ENCODE measurements at regions not wholly inside any gene's neighbourhood (a gene's known extent, or its start where the extent isn't known, plus 50 kb on each side); places are given as distances from the start of the nearest gene placed in this dataset.

GRCh38 chr16:35523991-35524390, 2064.6 kb downstream of the TP53TG3F start:
- no peak for DNase-seq
- no peak for ATAC-seq
- H3K4me3 ChIP-seq, result no peak overlapping the region
- intact Hi-C loops (cut with DNase I), result no loop called here
- H3K36me3 ChIP-seq, result no peaks in the 10 kb centered on the region
- no peak overlapping the region for H3K27ac ChIP-seq
- TF ChIP-seq, protein P1, sequence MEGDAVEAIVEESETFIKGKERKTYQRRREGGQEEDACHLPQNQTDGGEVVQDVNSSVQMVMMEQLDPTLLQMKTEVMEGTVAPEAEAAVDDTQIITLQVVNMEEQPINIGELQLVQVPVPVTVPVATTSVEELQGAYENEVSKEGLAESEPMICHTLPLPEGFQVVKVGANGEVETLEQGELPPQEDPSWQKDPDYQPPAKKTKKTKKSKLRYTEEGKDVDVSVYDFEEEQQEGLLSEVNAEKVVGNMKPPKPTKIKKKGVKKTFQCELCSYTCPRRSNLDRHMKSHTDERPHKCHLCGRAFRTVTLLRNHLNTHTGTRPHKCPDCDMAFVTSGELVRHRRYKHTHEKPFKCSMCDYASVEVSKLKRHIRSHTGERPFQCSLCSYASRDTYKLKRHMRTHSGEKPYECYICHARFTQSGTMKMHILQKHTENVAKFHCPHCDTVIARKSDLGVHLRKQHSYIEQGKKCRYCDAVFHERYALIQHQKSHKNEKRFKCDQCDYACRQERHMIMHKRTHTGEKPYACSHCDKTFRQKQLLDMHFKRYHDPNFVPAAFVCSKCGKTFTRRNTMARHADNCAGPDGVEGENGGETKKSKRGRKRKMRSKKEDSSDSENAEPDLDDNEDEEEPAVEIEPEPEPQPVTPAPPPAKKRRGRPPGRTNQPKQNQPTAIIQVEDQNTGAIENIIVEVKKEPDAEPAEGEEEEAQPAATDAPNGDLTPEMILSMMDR (IDR thresholded peaks at IDR 0.05), result no peak
- TF ChIP-seq POLR2A (IDR thresholded peaks at IDR 0.05), result no peak
- H3K9me3 ChIP-seq, result no peaks in the 10 kb centered on the region
- no peaks in the 10 kb centered on the region for H3K4me1 ChIP-seq
- no peaks in the 10 kb centered on the region for H3K27me3 ChIP-seq

GRCh38 chr16:35525979-35526590, 2066.7 kb downstream of the TP53TG3F start:
- TF ChIP-seq, protein P1 (IDR thresholded peaks at IDR 0.05), result no peak
- no peak for TF ChIP-seq POLR2A (IDR thresholded peaks at IDR 0.05)
- DNase-seq (no peak), ATAC-seq (no peak)
- intact Hi-C loops (cut with DNase I), result no loop called here
- Histone ChIP-seq H3K4me1 (no peaks in the 10 kb centered on the region), H3K27ac (no peak overlapping the region), H3K4me3 (no peak overlapping the region), H3K27me3 (no peaks in the 10 kb centered on the region), H3K36me3 (no peaks in the 10 kb centered on the region), H3K9me3 (no peaks in the 10 kb centered on the region)
- WGBS (ENCODE audit: insufficient coverage, low coverage, low lambda C conversion rate, missing lambda C conversion rate), result 52% methylated on average over 9 of the region's 26 CpGs

- DNase-seq, result no peak
- Histone ChIP-seq H3K4me3 (no peak overlapping the region), H3K27ac (no peak overlapping the region), H3K27me3 (no peaks in the 10 kb centered on the region), H3K36me3 (no peaks in the 10 kb centered on the region), H3K9me3 (no peaks in the 10 kb centered on the region), H3K4me1 (no peaks in the 10 kb centered on the region)
- ATAC-seq, result peak in 1 of 4 donors; percentile 20
- no CpG with 5 or more reads among the region's 4 CpGs for WGBS (ENCODE audit: insufficient coverage, low coverage, low lambda C conversion rate, missing lambda C conversion rate)
- no peak for TF ChIP-seq POLR2A (IDR thresholded peaks at IDR 0.05)
- TF ChIP-seq, protein P1 (IDR thresholded peaks at IDR 0.05), result no peak
- intact Hi-C loops (cut with DNase I), result no loop called here
Measured at GRCh38 chr16:35532576-35532975, 2073.2 kb downstream of the TP53TG3F start.

DNA sequence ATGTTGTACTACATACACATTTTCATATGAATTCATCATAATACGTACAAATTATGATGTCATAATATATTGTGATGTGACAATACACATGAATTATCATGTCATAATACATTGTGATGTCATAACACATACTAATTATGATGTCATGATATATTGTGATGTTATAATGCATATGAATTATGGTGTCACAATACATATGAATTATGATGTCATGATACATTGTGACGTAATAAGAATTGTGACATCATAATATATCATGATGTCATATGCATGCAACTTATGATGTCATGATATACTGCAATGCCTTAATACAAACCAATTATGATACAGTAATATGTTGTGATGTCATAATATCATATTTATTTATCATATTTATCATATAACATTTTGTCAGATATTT, 2074.3 kb downstream of the TP53TG3F start:
- Histone ChIP-seq H3K9me3 (no peaks in the 10 kb centered on the region), H3K27ac (no peak overlapping the region), H3K4me3 (no peak overlapping the region), H3K4me1 (no peaks in the 10 kb centered on the region), H3K27me3 (no peaks in the 10 kb centered on the region), H3K36me3 (no peaks in the 10 kb centered on the region)
- ATAC-seq, result no peak
- DNase-seq, result no peak
- WGBS (ENCODE audit: insufficient coverage, low coverage, low lambda C conversion rate, missing lambda C conversion rate), result 25% methylated on average over 2 of the region's 2 CpGs
- TF ChIP-seq, protein P1 (IDR thresholded peaks at IDR 0.05), result no peak
- TF ChIP-seq POLR2A (IDR thresholded peaks at IDR 0.05), result no peak
- intact Hi-C loops (cut with DNase I), result no loop called here

DNA sequence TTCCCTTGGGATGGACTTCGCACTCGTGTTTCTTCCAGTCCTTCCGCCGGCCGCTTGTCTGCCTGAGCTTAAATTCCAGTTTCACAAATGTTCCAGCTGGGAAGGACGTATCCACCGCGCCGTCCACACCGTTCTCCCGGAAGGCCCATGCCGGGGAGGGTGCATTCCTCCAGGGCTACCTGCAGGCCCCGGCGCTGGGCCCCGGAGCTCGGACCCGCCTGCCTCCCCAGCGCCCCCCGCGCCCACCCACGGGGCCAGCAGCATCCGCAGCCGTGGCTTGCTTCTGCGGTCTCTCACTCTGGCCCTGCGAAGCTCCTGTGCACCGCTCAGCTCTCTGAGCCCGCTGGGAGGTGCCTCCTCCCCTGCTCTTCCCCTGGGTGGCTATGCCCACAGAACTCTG, 2084.1 kb downstream of the TP53TG3F start:
- H3K27me3 ChIP-seq, result no peaks in the 10 kb centered on the region
- H3K27ac ChIP-seq, result no peak overlapping the region
- H3K36me3 ChIP-seq, result no peaks in the 10 kb centered on the region
- no peak overlapping the region for H3K4me3 ChIP-seq
- 65% methylated on average over 9 of the region's 27 CpGs for WGBS (ENCODE audit: insufficient coverage, low coverage, low lambda C conversion rate, missing lambda C conversion rate)
- TF ChIP-seq, protein P1 (IDR thresholded peaks at IDR 0.05), result no peak
- no peak for TF ChIP-seq POLR2A (IDR thresholded peaks at IDR 0.05)
- no peaks in the 10 kb centered on the region for H3K4me1 ChIP-seq
- DNase-seq, result no peak
- no peaks in the 10 kb centered on the region for H3K9me3 ChIP-seq
- ATAC-seq, result no peak
- intact Hi-C loops (cut with DNase I), result no loop called here

Data from right lobe of liver (tissue), 6 donors.